Stomach (tissue), 8 donors: ENCODE measurements at regions not wholly inside any gene's neighbourhood (a gene's known extent, or its start where the extent isn't known, plus 50 kb on each side); places are given as distances from the start of the nearest gene placed in this dataset.

ENCODE experiments used
- DNase-seq, 2 donors: peaks; one replicate each; pipeline versions ENCODE4 v3.0.0 to v3.0.0-alpha.2; 2013 to 2019
- H3K27ac ChIP-seq, 5 donors: fragments of 200-600 bp in 4 of 5; sonication (generic) in 4 of 5; one replicate each; pipeline ENCODE4 v1.5.1; 2013 to 2019; ENCODE audit warnings: mild to moderate bottlenecking in 1 of 5, moderate library complexity in 1 of 5
- H3K27me3 ChIP-seq, 3 donors: fragments of 200-600 bp; sonication (generic); one replicate each; pipeline ENCODE4 v1.5.1; 2017 to 2019; ENCODE audit warnings: mixed run types in 1 of 3
- H3K36me3 ChIP-seq, 4 donors: fragments of 200-600 bp; sonication (generic); 1 replicate in 3 of 4; 2 replicates in 1 of 4; pipeline ENCODE4 v1.5.1; 2016 to 2019
- H3K4me1 ChIP-seq, 4 donors: fragments of 200-600 bp; sonication (generic); one replicate each; pipeline ENCODE4 v1.5.1; 2016 to 2019
- H3K4me3 ChIP-seq, 4 donors: fragments of 200-600 bp; sonication (generic) in 3 of 4; one replicate each; pipeline ENCODE4 v1.5.1; 2016 to 2019; ENCODE audit warnings: mild to moderate bottlenecking in 1 of 4
- H3K9me3 ChIP-seq, 4 donors: fragments of 200-600 bp; sonication (generic); one replicate each; pipeline ENCODE4 v1.5.1; 2016 to 2019
- EP300 ChIP-seq: sonication (generic); formaldehyde crosslinking; IDR thresholded peaks from one replicate; pipeline ENCODE4 v1.6.1; 2017; ENCODE audit warnings: antibody characterized with exemption
- POLR2A ChIP-seq, 4 donors: fragments of 450-650 bp; IDR thresholded peaks; one replicate each; pipeline ENCODE4 v1.6.1; 2016; ENCODE audit warnings: antibody characterized with exemption in 4 of 4, control low read depth in 2 of 4, mild to moderate bottlenecking in 1 of 4, moderate library complexity in 1 of 4
- POLR2AphosphoS5 ChIP-seq, 3 donors: sonication (generic); formaldehyde crosslinking; IDR thresholded peaks; one replicate each; pipeline ENCODE4 v1.6.1; 2016; ENCODE audit warnings: antibody characterized with exemption in 3 of 3
- WGBS, 5 donors: extraction: QIAGEN DNeasy Blood & Tissue Kit in 3 of 5; methylation state at CpG; one replicate each; pipeline versions ENCODE4 v1.1.5 to v1.1.7; 2013 to 2018; 5-methylcytosine and 5-hydroxymethylcytosine counted together
- intact Hi-C: fragments of 100-400 bp; cut with DNase I; formaldehyde crosslinking; loops from one replicate; pipeline ENCODE4 v1.15.1; 2023; ENCODE audit warnings: low total_unique reads
- TF ChIP-seq, protein P1 (sequence below), 7 experiments: fragments of 450-650 bp in 4 of 7; fragments of 200-600 bp in 3 of 7; sonication (generic) in 3 of 7; IDR thresholded peaks; one replicate each; pipeline ENCODE4 v1.5.1; 2016 to 2019; ENCODE audit warnings: antibody characterized with exemption in 7 of 7, control low read depth in 2 of 7, mild to moderate bottlenecking in 1 of 7
- donor health status: healthy with polysubstance abuse.
- donor health status: Bipolar disorder and iron deficiency.
- donor health status: healthy.

DNA sequence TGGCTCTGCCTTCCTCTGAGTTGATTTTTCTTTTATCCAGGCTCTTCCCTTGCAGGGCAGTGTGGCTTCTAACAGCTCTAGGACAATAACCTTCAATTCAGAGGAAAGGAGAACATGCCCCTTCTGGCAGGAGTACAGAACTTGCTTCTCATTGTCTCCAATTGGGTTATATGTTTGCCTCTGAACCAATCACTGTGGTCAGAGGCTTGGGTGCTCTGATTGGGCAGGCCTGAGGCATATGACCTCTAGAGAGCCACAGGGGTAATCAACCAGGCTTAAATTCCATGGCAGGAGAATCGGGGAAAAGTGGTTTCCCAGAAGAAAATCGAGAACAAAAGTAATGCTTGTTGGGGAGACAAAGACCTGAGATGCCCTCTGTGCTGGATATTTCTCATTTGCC, 240.0 kb downstream of the REEP3 start:
- H3K27ac ChIP-seq, result no peak overlapping the region
- no peak overlapping the region for H3K4me3 ChIP-seq
- H3K27me3 ChIP-seq, result no peaks in the 10 kb centered on the region
- H3K9me3 ChIP-seq, result no peaks in the 10 kb centered on the region
- H3K36me3 ChIP-seq, result no peaks in the 10 kb centered on the region
- no peak for DNase-seq
- WGBS, 5 donors, result 85 to 93% (median 87%) methylated on average over 2 of the region's 2 CpGs
- H3K4me1 ChIP-seq, result peaks cover 0 to 12% (median 8%) of the 10 kb centered on the region in 4 donors
- intact Hi-C loops, result no loop called here
- TF ChIP-seq, protein P1, sequence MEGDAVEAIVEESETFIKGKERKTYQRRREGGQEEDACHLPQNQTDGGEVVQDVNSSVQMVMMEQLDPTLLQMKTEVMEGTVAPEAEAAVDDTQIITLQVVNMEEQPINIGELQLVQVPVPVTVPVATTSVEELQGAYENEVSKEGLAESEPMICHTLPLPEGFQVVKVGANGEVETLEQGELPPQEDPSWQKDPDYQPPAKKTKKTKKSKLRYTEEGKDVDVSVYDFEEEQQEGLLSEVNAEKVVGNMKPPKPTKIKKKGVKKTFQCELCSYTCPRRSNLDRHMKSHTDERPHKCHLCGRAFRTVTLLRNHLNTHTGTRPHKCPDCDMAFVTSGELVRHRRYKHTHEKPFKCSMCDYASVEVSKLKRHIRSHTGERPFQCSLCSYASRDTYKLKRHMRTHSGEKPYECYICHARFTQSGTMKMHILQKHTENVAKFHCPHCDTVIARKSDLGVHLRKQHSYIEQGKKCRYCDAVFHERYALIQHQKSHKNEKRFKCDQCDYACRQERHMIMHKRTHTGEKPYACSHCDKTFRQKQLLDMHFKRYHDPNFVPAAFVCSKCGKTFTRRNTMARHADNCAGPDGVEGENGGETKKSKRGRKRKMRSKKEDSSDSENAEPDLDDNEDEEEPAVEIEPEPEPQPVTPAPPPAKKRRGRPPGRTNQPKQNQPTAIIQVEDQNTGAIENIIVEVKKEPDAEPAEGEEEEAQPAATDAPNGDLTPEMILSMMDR (IDR thresholded peaks at IDR 0.05), result no peak
- TF ChIP-seq POLR2A (IDR thresholded peaks at IDR 0.05) (no peak), POLR2AphosphoS5 (IDR thresholded peaks at IDR 0.05) (no peak), EP300 (no peak)

DNA sequence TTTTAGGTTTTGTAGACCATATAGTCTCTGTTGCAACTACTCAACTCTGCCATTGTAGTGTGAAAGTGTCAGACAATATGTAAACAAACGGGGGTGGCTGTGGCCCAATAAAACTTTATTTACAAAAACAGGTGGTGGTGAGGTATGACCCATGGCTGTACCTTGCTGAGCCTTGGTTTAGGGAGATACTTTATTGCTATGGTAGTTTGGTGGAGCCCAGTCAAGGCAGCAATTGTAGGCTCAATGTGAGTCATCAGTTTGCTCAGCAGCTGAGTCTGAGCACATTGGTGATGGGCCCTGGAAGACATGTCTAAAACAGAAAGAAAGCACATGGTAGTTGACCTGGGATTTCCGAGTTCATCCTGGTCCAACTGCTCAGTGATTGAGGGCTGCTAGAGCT, 242.5 kb downstream of the REEP3 start:
- no peak overlapping the region for H3K4me3 ChIP-seq
- TF ChIP-seq POLR2A (IDR thresholded peaks at IDR 0.05) (no peak), POLR2AphosphoS5 (IDR thresholded peaks at IDR 0.05) (no peak), EP300 (no peak)
- TF ChIP-seq, protein P1 (IDR thresholded peaks at IDR 0.05), result no peak
- intact Hi-C loops, result no loop called here

DNA sequence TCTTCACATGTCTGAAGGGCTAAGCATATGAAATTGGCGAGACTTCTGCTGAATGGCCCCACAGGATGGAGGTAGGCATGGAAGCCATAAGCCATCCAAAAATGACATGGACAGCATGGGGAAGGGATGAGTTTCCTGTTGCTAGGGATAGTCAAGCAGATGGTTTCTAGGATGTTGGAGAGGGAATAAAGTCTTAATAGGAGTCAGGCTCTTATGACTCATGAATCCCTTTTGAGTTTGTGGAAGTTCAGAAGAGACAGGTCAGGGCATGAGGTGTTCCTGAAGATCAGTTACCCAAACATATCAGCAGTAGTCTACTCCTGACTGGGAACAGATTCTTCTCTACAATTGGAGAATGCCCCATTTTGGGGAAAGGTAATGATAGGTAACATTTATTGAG, 243.9 kb downstream of the REEP3 start:
- TF ChIP-seq POLR2A (IDR thresholded peaks at IDR 0.05) (no peak), EP300 (no peak), POLR2AphosphoS5 (IDR thresholded peaks at IDR 0.05) (no peak)
- TF ChIP-seq, protein P1 (IDR thresholded peaks at IDR 0.05), result no peak
- Histone ChIP-seq H3K27ac (no peak overlapping the region), H3K36me3 (no peaks in the 10 kb centered on the region), H3K4me1 (peaks cover 0 to 13% (median 7%) of the 10 kb centered on the region in 4 donors), H3K9me3 (no peaks in the 10 kb centered on the region), H3K27me3 (no peaks in the 10 kb centered on the region), H3K4me3 (no peak overlapping the region)
- intact Hi-C loops, result no loop called here
- DNase-seq, result no peak
- 89 to 100% (median 97%) methylated on average over 1 of the region's 1 CpG for WGBS, 5 donors

More for the DNA sequence above, 242.5 kb downstream of the REEP3 start:
- H3K36me3 ChIP-seq, result no peaks in the 10 kb centered on the region
- no peak for DNase-seq
- H3K9me3 ChIP-seq, result no peaks in the 10 kb centered on the region
- 81 to 94% (median 82%) methylated on average over 2 of the region's 2 CpGs for WGBS, 5 donors
- no peak overlapping the region for H3K27ac ChIP-seq
- no peaks in the 10 kb centered on the region for H3K27me3 ChIP-seq
- peaks cover 0 to 18% (median 8%) of the 10 kb centered on the region in 4 donors for H3K4me1 ChIP-seq

DNA sequence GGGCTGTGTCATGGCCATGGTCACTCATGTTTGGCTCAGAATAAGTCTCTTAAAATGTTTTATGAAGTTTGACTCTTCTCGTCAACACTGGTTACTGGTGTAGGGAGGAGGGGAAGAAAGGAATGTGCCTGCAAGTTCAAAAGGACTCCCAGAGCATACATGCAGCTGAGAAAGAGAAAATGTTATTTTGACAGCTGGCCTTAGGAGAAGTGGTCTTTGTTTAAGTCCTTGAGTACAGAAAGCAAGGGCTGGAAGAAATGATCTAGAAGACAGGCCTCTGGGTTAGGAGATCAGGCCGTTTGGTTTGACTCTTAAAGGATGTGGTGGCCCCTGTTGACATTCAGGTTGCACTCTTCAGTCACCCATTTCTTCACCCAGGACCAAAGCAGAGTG, 245.5 kb downstream of the REEP3 start:
- Histone ChIP-seq H3K36me3 (no peaks in the 10 kb centered on the region), H3K4me3 (no peak overlapping the region), H3K4me1 (peaks cover 0 to 13% (median 5%) of the 10 kb centered on the region in 4 donors), H3K27ac (no peak overlapping the region), H3K9me3 (no peaks in the 10 kb centered on the region), H3K27me3 (no peaks in the 10 kb centered on the region)
- 46 to 67% (median 54%) methylated on average over 2 of the region's 2 CpGs for WGBS, 5 donors
- intact Hi-C loops, result no loop called here
- DNase-seq, result peak in 1 of 2 donors; percentile 34
- TF ChIP-seq, protein P1 (IDR thresholded peaks at IDR 0.05), result no peak
- TF ChIP-seq POLR2A (IDR thresholded peaks at IDR 0.05), result no peak
- no peak for TF ChIP-seq POLR2AphosphoS5 (IDR thresholded peaks at IDR 0.05)
- no peak for TF ChIP-seq EP300
